SK-N-SH treated with all-trans-retinoic acid at 6 μM for 48 hours (cell line): ENCODE measurements at regions not wholly inside any gene's neighbourhood (a gene's known extent, or its start where the extent isn't known, plus 50 kb on each side); places are given as distances from the start of the nearest gene placed in this dataset.

ENCODE experiments used
- ATAC-seq: fragments of 200-7000 bp; cut with Tn5 transposase; 3 replicates; pipeline ENCODE4 v1.9.1; 2020; ENCODE audit warnings: mild to moderate bottlenecking, moderate library complexity
- ARNTL ChIP-seq: fragments of 450-650 bp; formaldehyde crosslinking; IDR thresholded peaks from 2 replicates; pipeline ENCODE4 v1.5.0; 2020; ENCODE audit warnings: low read depth, mild to moderate bottlenecking, moderate library complexity, borderline replicate concordance
- BACH2 ChIP-seq: fragments of 250-450 bp; sonication (Bioruptor Pico); IDR thresholded peaks from 2 replicates; pipeline ENCODE4 v1.9.0; 2021; ENCODE audit warnings: mild to moderate bottlenecking, borderline replicate concordance
- CREB5 ChIP-seq: fragments of 250-450 bp; sonication (Bioruptor Pico); IDR thresholded peaks from 2 replicates; pipeline ENCODE4 v1.5.1; 2020; ENCODE audit warnings: low read depth, mild to moderate bottlenecking, moderate library complexity
- CSDC2 ChIP-seq: fragments of 250-450 bp; sonication (Bioruptor Pico); IDR thresholded peaks from 2 replicates; pipeline ENCODE4 v1.5.0; 2020; ENCODE audit warnings: mild to moderate bottlenecking, moderate library complexity
- CSRNP3 ChIP-seq: fragments of 250-450 bp; sonication (Bioruptor Pico); IDR thresholded peaks from 2 replicates; pipeline ENCODE4 v1.5.1; 2021; ENCODE audit warnings: mild to moderate bottlenecking, moderate library complexity
- ESRRG ChIP-seq: fragments of 250-450 bp; sonication (Bioruptor Pico); IDR thresholded peaks from 2 replicates; pipeline ENCODE4 v1.6.1; 2021; ENCODE audit warnings: mild to moderate bottlenecking
- GLIS3 ChIP-seq: fragments of 250-450 bp; sonication (Bioruptor Pico); IDR thresholded peaks from 2 replicates; pipeline ENCODE4 v1.5.0; 2020; ENCODE audit warnings: mild to moderate bottlenecking, moderate library complexity
- ISL1 ChIP-seq: fragments of 250-450 bp; sonication (Bioruptor Pico); IDR thresholded peaks from 2 replicates; pipeline ENCODE4 v2.1.2; 2022; ENCODE audit warnings: mild to moderate bottlenecking, moderate library complexity
- OSR1 ChIP-seq: fragments of 250-450 bp; sonication (Bioruptor Pico); IDR thresholded peaks from 2 replicates; pipeline ENCODE4 v1.8.0; 2022; ENCODE audit warnings: moderate library complexity, mild to moderate bottlenecking, inconsistent platforms
- PATZ1 ChIP-seq: fragments of 250-450 bp; sonication (Bioruptor Pico); IDR thresholded peaks from 2 replicates; pipeline ENCODE4 v1.8.0; 2020; ENCODE audit warnings: mild to moderate bottlenecking, moderate library complexity, borderline replicate concordance
- POU6F1 ChIP-seq: fragments of 250-450 bp; sonication (Bioruptor Pico); IDR thresholded peaks from 2 replicates; pipeline ENCODE4 v1.8.0; 2021; ENCODE audit warnings: low read depth, mild to moderate bottlenecking, moderate library complexity, borderline replicate concordance
- PPARA ChIP-seq: fragments of 250-450 bp; sonication (Bioruptor Pico); IDR thresholded peaks from 2 replicates; pipeline ENCODE4 v1.5.0; 2020; ENCODE audit warnings: mild to moderate bottlenecking, borderline replicate concordance
- SNAI2 ChIP-seq: fragments of 250-450 bp; sonication (Bioruptor Pico); IDR thresholded peaks from 2 replicates; pipeline ENCODE4 v1.5.0; 2020; ENCODE audit warnings: mild to moderate bottlenecking, moderate library complexity
- TCF4 ChIP-seq: fragments of 250-450 bp; sonication (Bioruptor Pico); IDR thresholded peaks from 2 replicates; pipeline ENCODE4 v1.8.0; 2021; ENCODE audit warnings: mild to moderate bottlenecking, moderate library complexity, borderline replicate concordance
- TOX ChIP-seq: fragments of 250-450 bp; sonication (Bioruptor Pico); IDR thresholded peaks from 2 replicates; pipeline ENCODE4 v1.8.0; 2021; ENCODE audit warnings: mild to moderate bottlenecking, moderate library complexity, borderline replicate concordance
- TSHZ2 ChIP-seq: fragments of 250-450 bp; sonication (Bioruptor Pico); IDR thresholded peaks from 2 replicates; pipeline ENCODE4 v1.5.0; 2020; ENCODE audit warnings: mild to moderate bottlenecking, moderate library complexity
- ZC3H10 ChIP-seq: fragments of 250-450 bp; sonication (Bioruptor Pico); IDR thresholded peaks from 2 replicates; pipeline ENCODE4 v1.5.1; 2021; ENCODE audit warnings: mild to moderate bottlenecking, moderate library complexity
- ZFP3 ChIP-seq: fragments of 250-450 bp; sonication (Bioruptor Pico); IDR thresholded peaks from 2 replicates; pipeline ENCODE4 v1.5.0; 2020; ENCODE audit warnings: mild to moderate bottlenecking, moderate library complexity
- ZFP30 ChIP-seq: fragments of 450-650 bp; formaldehyde crosslinking; IDR thresholded peaks from 2 replicates; pipeline ENCODE4 v1.5.0; 2022; ENCODE audit warnings: mild to moderate bottlenecking, moderate library complexity
- ZNF565 ChIP-seq: fragments of 450-650 bp; formaldehyde crosslinking; conservative IDR thresholded peaks from 2 replicates; pipeline ENCODE4 v1.5.0; 2020; ENCODE audit warnings: low read depth, mild to moderate bottlenecking, moderate library complexity
- ZNF70 ChIP-seq: fragments of 450-650 bp; formaldehyde crosslinking; IDR thresholded peaks from 2 replicates; pipeline ENCODE4 v1.5.0; 2020; ENCODE audit warnings: mild to moderate bottlenecking, moderate library complexity
- ZNF8 ChIP-seq: fragments of 450-650 bp; formaldehyde crosslinking; IDR thresholded peaks from 2 replicates; pipeline ENCODE4 v1.5.0; 2020; ENCODE audit warnings: mild to moderate bottlenecking, moderate library complexity

- no peak for ATAC-seq
- TF ChIP-seq ZNF70 (CRISPR knock-in tag) (no peak), CSDC2 (CRISPR knock-in tag) (no peak), ZNF8 (no peak), TCF4 (no peak), ZNF565 (no peak), CREB5 (no peak), CSRNP3 (CRISPR knock-in tag) (no peak), ZC3H10 (no peak), POU6F1 (CRISPR knock-in tag) (no peak), BACH2 (CRISPR knock-in tag) (no peak), PATZ1 (no peak), TOX (CRISPR knock-in tag) (no peak), ZFP30 (CRISPR knock-in tag) (no peak), ESRRG (CRISPR knock-in tag) (no peak), ZFP3 (CRISPR knock-in tag) (no peak), GLIS3 (no peak), ARNTL (CRISPR knock-in tag) (no peak)
These were observed 233.8 kb upstream of the NEBL start for GRCh38 chr10:21130683-21131442.

GRCh38 chr10:21130108-21130507, 233.0 kb upstream of the NEBL start:
- TF ChIP-seq OSR1 (CRISPR knock-in tag) = no peak
- TF ChIP-seq ZC3H10 = no peak
- TF ChIP-seq CSDC2 (CRISPR knock-in tag) = no peak
- TF ChIP-seq ZNF8 = no peak
- TF ChIP-seq ARNTL (CRISPR knock-in tag) = no peak
- TF ChIP-seq ISL1 (CRISPR knock-in tag) = no peak
- no peak for TF ChIP-seq POU6F1 (CRISPR knock-in tag)
- no peak for TF ChIP-seq ZFP3 (CRISPR knock-in tag)
- TF ChIP-seq ZNF70 (CRISPR knock-in tag) = no peak
- TF ChIP-seq BACH2 (CRISPR knock-in tag) = no peak
- TF ChIP-seq PATZ1 = no peak
- no peak for TF ChIP-seq PPARA
- TF ChIP-seq TOX (CRISPR knock-in tag) = no peak
- no peak for TF ChIP-seq ZFP30 (CRISPR knock-in tag)
- no peak for TF ChIP-seq CSRNP3 (CRISPR knock-in tag)
- TF ChIP-seq SNAI2 (CRISPR knock-in tag) = no peak
- TF ChIP-seq CREB5 = no peak
- TF ChIP-seq TCF4 = no peak
- TF ChIP-seq TSHZ2 (CRISPR knock-in tag) = no peak
- no peak for TF ChIP-seq GLIS3
- no peak for ATAC-seq
